H1 (cell line): ENCODE measurements at regions not wholly inside any gene's neighbourhood (a gene's known extent, or its start where the extent isn't known, plus 50 kb on each side); places are given as distances from the start of the nearest gene placed in this dataset.

Source experiments
- CTCF ChIA-PET: fragments of 300-600 bp; sonication (Branson Sonifier 250); formaldehyde crosslinking; loops from one replicate; lab custom pipeline; 2021; ENCODE audit not compliant: partially characterized antibody; lab: Charles Lee
- POLR2A ChIA-PET: fragments of 300-600 bp; sonication (Branson Sonifier 250); formaldehyde crosslinking; loops from one replicate; lab custom pipeline; 2021; ENCODE audit warnings: inconsistent platforms; ENCODE audit not compliant: partially characterized antibody; lab: Charles Lee
- DNase-seq, 2 experiments: peaks; one replicate each; pipeline versions ENCODE4 v3.0.0 to v3.0.0-alpha.2; 2010 to 2022; ENCODE audit warnings: low spot score in 2 of 2, low read depth in 1 of 2, mixed read lengths in 1 of 2
- FAIRE-seq: peaks from 2 replicates; lab custom pipeline; 2011; peaks lifted over from hg19 to GRCh38; lab: Jason Lieb, UNC
- H2AFZ ChIP-seq: 2 replicates; pipeline ENCODE4 v1.8.1; 2012; ENCODE audit warnings: low read length, inconsistent platforms
- H2AK5ac ChIP-seq: 2 replicates; pipeline ENCODE4 v1.6.1; 2013; ENCODE audit warnings: low read depth, low read length
- H2BK120ac ChIP-seq: replicated peaks from 2 replicates; pipeline ENCODE3; 2013; ENCODE audit warnings: low read depth, low read length, inconsistent platforms
- H2BK12ac ChIP-seq: 2 replicates; pipeline ENCODE4 v1.6.1; 2013; ENCODE audit warnings: low read depth, low read length
- H2BK15ac ChIP-seq: 2 replicates; pipeline ENCODE4 v1.6.1; 2013; ENCODE audit warnings: low read length
- H2BK20ac ChIP-seq: 2 replicates; pipeline ENCODE4 v1.6.1; 2013; ENCODE audit warnings: low read length
- H2BK5ac ChIP-seq: 2 replicates; pipeline ENCODE4 v1.6.1; 2013; ENCODE audit warnings: low read depth, low read length
- H3K14ac ChIP-seq: 2 replicates; pipeline ENCODE4 v1.6.1; 2013; ENCODE audit warnings: inconsistent platforms; ENCODE audit not compliant: insufficient read length
- H3K18ac ChIP-seq: 2 replicates; pipeline ENCODE4 v1.6.1; 2013; ENCODE audit warnings: low read length; ENCODE audit errors: extremely low read depth
- H3K23ac ChIP-seq: 2 replicates; pipeline ENCODE4 v1.6.1; 2013; ENCODE audit warnings: inconsistent platforms; ENCODE audit not compliant: insufficient read length
- H3K23me2 ChIP-seq: 2 replicates; pipeline ENCODE4 v1.6.1; 2013; ENCODE audit warnings: low read depth, low read length
- H3K27ac ChIP-seq: 2 replicates; pipeline ENCODE4 v1.6.1; 2011; ENCODE audit warnings: low read depth, low read length, inconsistent platforms
- H3K27me3 ChIP-seq, 4 experiments: replicated peaks in 1 of 4; 1 replicate in 1 of 4; 2 replicates in 3 of 4; pipeline versions ENCODE4 v1.6.1 to v1.8.1; 2011 to 2013; ENCODE audit warnings: low read length in 3 of 4, mild to moderate bottlenecking in 3 of 4, inconsistent platforms in 2 of 4, mixed read lengths in 2 of 4, moderate library complexity in 1 of 4; ENCODE audit not compliant: control insufficient read depth in 3 of 4, insufficient read depth in 3 of 4; ENCODE audit errors: extremely low read depth in 1 of 4
- H3K36me3 ChIP-seq, 4 experiments: 2 replicates each; pipeline versions ENCODE4 v1.6.1 to v1.8.1; 2011 to 2013; ENCODE audit warnings: mild to moderate bottlenecking in 4 of 4, low read length in 3 of 4, moderate library complexity in 2 of 4, control low read depth in 1 of 4, inconsistent platforms in 1 of 4; ENCODE audit not compliant: insufficient read depth in 4 of 4, control insufficient read depth in 2 of 4
- H3K4ac ChIP-seq: replicated peaks from 2 replicates; pipeline ENCODE3; 2013; ENCODE audit warnings: low read length, low read depth, mixed read lengths, inconsistent platforms; ENCODE audit not compliant: insufficient read length
- H3K4me1 ChIP-seq, 4 experiments: replicated peaks in 1 of 4; 1 replicate in 1 of 4; 2 replicates in 3 of 4; pipeline versions ENCODE4 v1.6.1 to v1.8.1; 2011 to 2013; ENCODE audit warnings: low read length in 3 of 4, inconsistent platforms in 2 of 4, mixed read lengths in 1 of 4; ENCODE audit not compliant: insufficient read depth in 4 of 4, control insufficient read depth in 3 of 4
- H3K4me2 ChIP-seq, 2 experiments: 2 replicates each; pipeline versions ENCODE4 v1.6.1 to v1.8.1; 2011 to 2013; ENCODE audit warnings: low read depth in 2 of 2, low read length in 2 of 2, control low read depth in 1 of 2, inconsistent platforms in 1 of 2, mild to moderate bottlenecking in 1 of 2; ENCODE audit not compliant: insufficient read depth in 1 of 2
- H3K4me3 ChIP-seq, 4 experiments: fragments of 200-600, 300-600 bp in 1 of 4; sonication (generic), shearing (Covaris generic), sonication (Bioruptor Twin) in 1 of 4; 2 replicates each; pipeline versions ENCODE4 v1.5.1 to v1.8.1; 2011 to 2016; ENCODE audit warnings: low read length in 4 of 4, low read depth in 3 of 4, control low read depth in 2 of 4, inconsistent platforms in 2 of 4, mild to moderate bottlenecking in 2 of 4, mixed read lengths in 1 of 4, moderate library complexity in 1 of 4; ENCODE audit not compliant: insufficient read depth in 2 of 4; ENCODE audit errors: extremely low read depth in 1 of 4
- H3K56ac ChIP-seq: replicated peaks from 2 replicates; pipeline ENCODE3; 2013; ENCODE audit warnings: low read depth, mild to moderate bottlenecking, mixed read lengths, low read length, inconsistent platforms; ENCODE audit not compliant: insufficient read length
- H3K79me1 ChIP-seq: 2 replicates; pipeline ENCODE4 v1.6.1; 2013; ENCODE audit warnings: low read depth, low read length, control low read depth
- H3K79me2 ChIP-seq, 2 experiments: 2 replicates each; pipeline versions ENCODE4 v1.6.1 to v1.8.1; 2012 to 2013; ENCODE audit warnings: low read length in 2 of 2, mild to moderate bottlenecking in 2 of 2, inconsistent platforms in 1 of 2; ENCODE audit not compliant: insufficient read depth in 2 of 2, control insufficient read depth in 1 of 2
- H3K9ac ChIP-seq, 4 experiments: replicated peaks in 1 of 4; 1 replicate in 1 of 4; 2 replicates in 3 of 4; pipeline versions ENCODE4 v1.6.1 to v1.8.1; 2011 to 2013; ENCODE audit warnings: low read depth in 3 of 4, low read length in 3 of 4, control low read depth in 2 of 4, mild to moderate bottlenecking in 2 of 4, moderate library complexity in 2 of 4, inconsistent platforms in 1 of 4; ENCODE audit errors: extremely low read depth in 1 of 4
- H3K9me3 ChIP-seq, 2 experiments: 2 replicates each; pipeline versions ENCODE4 v1.6.1 to v1.8.1; 2012 to 2013; ENCODE audit warnings: mild to moderate bottlenecking in 2 of 2, moderate library complexity in 2 of 2, control low read depth in 1 of 2, inconsistent platforms in 1 of 2, low read depth in 1 of 2, low read length in 1 of 2, mixed read lengths in 1 of 2; ENCODE audit not compliant: insufficient read depth in 2 of 2
- H4K20me1 ChIP-seq, 2 experiments: replicated peaks in 1 of 2; 2 replicates each; pipeline versions ENCODE3 to v1.8.1; 2011 to 2013; ENCODE audit warnings: inconsistent platforms in 2 of 2, low read length in 2 of 2, mild to moderate bottlenecking in 1 of 2; ENCODE audit not compliant: insufficient read depth in 2 of 2, control insufficient read depth in 1 of 2
- H4K5ac ChIP-seq: 2 replicates; pipeline ENCODE4 v1.6.1; 2013; ENCODE audit warnings: low read length, low read depth, mixed read lengths, inconsistent platforms; ENCODE audit not compliant: insufficient read length
- H4K8ac ChIP-seq: 2 replicates; pipeline ENCODE4 v1.8.0; 2013; ENCODE audit warnings: mild to moderate bottlenecking, moderate library complexity, low read length, inconsistent platforms; ENCODE audit not compliant: insufficient read depth; ENCODE audit errors: extremely low read depth
- H4K91ac ChIP-seq: replicated peaks from 2 replicates; pipeline ENCODE3; 2013; ENCODE audit warnings: low read length, mixed read lengths, inconsistent platforms; ENCODE audit not compliant: insufficient read length
- CEBPB ChIP-seq: IDR thresholded peaks from 2 replicates; pipeline ENCODE4 v1.6.1; 2012; ENCODE audit warnings: low read depth, low read length
- CHD2 ChIP-seq: IDR thresholded peaks from 2 replicates; pipeline ENCODE4 v1.6.1; 2012; ENCODE audit warnings: low read length, improper control_type of control experiment
- FOSL1 ChIP-seq: IDR thresholded peaks from 2 replicates; pipeline ENCODE4 v1.6.1; 2011; ENCODE audit warnings: mild to moderate bottlenecking, low read depth, low read length, moderate library complexity; ENCODE audit not compliant: insufficient read depth
- TAF1 ChIP-seq: IDR thresholded peaks from 2 replicates; pipeline ENCODE4 v1.6.1; 2011; ENCODE audit warnings: mild to moderate bottlenecking, low read depth, low read length
- YY1 ChIP-seq: IDR thresholded peaks from 2 replicates; pipeline ENCODE4 v1.6.1; 2011; ENCODE audit warnings: low read depth, mild to moderate bottlenecking, low read length
- WGBS, 2 experiments: shearing (Covaris generic) in 1 of 2; methylation state at CpG; one replicate each; pipeline versions ENCODE4 v1.1.6 to v1.1.7; 2013 to 2015; ENCODE audit warnings: low lambda C conversion rate in 2 of 2, mixed read lengths in 2 of 2, inconsistent platforms in 1 of 2, low coverage in 1 of 2, missing lambda C conversion rate in 1 of 2; ENCODE audit not compliant: insufficient replicate concordance in 2 of 2, insufficient coverage in 1 of 2, insufficient read length in 1 of 2; ENCODE audit errors: extremely low coverage in 1 of 2, missing lambda C conversion rate in 1 of 2; 5-methylcytosine and 5-hydroxymethylcytosine counted together
- TF ChIP-seq, protein P1 (sequence below), 3 experiments: IDR thresholded peaks; 1 replicate in 2 of 3; 2 replicates in 1 of 3; pipeline versions ENCODE4 v1.5.1 to v1.6.1; 2011; ENCODE audit warnings: low read length in 3 of 3, mild to moderate bottlenecking in 3 of 3, inconsistent platforms in 2 of 3, low read depth in 1 of 3, moderate library complexity in 1 of 3; ENCODE audit not compliant: insufficient read depth in 1 of 3; ENCODE audit errors: control extremely low read depth in 1 of 3

DNA sequence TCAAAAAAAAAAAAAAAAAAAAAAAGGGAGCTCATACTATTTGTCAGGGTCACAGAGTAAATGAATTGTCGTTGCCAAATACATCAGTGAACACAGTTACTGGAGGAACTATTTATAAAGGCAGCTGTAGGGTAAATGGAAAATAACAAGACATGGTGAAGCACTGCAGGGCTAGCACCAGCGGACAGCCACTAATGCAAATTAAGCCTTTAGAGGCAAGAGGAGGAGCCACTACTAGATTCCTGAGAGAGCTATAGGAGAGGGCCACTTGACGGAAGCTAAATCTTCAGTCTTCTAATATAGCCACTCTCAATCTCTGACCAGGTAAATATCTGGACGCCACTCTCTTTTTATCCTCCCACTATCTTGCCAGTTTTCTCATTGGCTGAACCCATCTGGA, 801.2 kb upstream of the GOT2 start:
- no peak overlapping the region for H2BK20ac ChIP-seq
- H2AK5ac ChIP-seq: no peak overlapping the region
- H3K23me2 ChIP-seq: no peaks in the 10 kb centered on the region; the same call in 1 of the 2 replicates
- H3K4me1 ChIP-seq: no peaks in the 10 kb centered on the region
- no peak overlapping the region for H3K4me2 ChIP-seq
- no peak overlapping the region for H2BK120ac ChIP-seq
- H3K9ac ChIP-seq: no peak overlapping the region
- H3K36me3 ChIP-seq: no peaks in the 10 kb centered on the region
- no peak overlapping the region for H2BK12ac ChIP-seq
- no peak overlapping the region for H3K18ac ChIP-seq
- 77% methylated on average over 4 of the region's 4 CpGs; no CpG with 5 or more reads in 1 of the 2 experiments for WGBS, 2 experiments
- no peak overlapping the region for H3K23ac ChIP-seq
- H4K20me1 ChIP-seq: no peaks in the 10 kb centered on the region
- H3K56ac ChIP-seq: no peak overlapping the region
- DNase-seq (no peak), FAIRE-seq (no peak)
- H2BK15ac ChIP-seq: no peak overlapping the region
- no peak overlapping the region for H4K5ac ChIP-seq
- CTCF ChIA-PET: interaction anchor here (1.0 kb wide), 1 partner anchor 228 kb away, joined by 3 read pairs; no protein-coding TSS in a partner anchor
- no peak overlapping the region for H4K91ac ChIP-seq
- no peak overlapping the region for H2BK5ac ChIP-seq
- peaks cover 0 to 4% of the 10 kb centered on the region in 2 experiments; a peak in 2 of 4 replicates for H3K9me3 ChIP-seq
- POLR2A ChIA-PET: no interaction called here
- H4K8ac ChIP-seq: no peak overlapping the region
- H2AFZ ChIP-seq: no peak overlapping the region
- no peak overlapping the region for H3K4ac ChIP-seq
- H3K4me3 ChIP-seq: no peak overlapping the region
- H3K14ac ChIP-seq: no peak overlapping the region
- H3K27me3 ChIP-seq: no peaks in the 10 kb centered on the region
- H3K27ac ChIP-seq: no peak overlapping the region
- no peaks in the 10 kb centered on the region for H3K79me1 ChIP-seq
- no peaks in the 10 kb centered on the region for H3K79me2 ChIP-seq
- TF ChIP-seq, protein P1, sequence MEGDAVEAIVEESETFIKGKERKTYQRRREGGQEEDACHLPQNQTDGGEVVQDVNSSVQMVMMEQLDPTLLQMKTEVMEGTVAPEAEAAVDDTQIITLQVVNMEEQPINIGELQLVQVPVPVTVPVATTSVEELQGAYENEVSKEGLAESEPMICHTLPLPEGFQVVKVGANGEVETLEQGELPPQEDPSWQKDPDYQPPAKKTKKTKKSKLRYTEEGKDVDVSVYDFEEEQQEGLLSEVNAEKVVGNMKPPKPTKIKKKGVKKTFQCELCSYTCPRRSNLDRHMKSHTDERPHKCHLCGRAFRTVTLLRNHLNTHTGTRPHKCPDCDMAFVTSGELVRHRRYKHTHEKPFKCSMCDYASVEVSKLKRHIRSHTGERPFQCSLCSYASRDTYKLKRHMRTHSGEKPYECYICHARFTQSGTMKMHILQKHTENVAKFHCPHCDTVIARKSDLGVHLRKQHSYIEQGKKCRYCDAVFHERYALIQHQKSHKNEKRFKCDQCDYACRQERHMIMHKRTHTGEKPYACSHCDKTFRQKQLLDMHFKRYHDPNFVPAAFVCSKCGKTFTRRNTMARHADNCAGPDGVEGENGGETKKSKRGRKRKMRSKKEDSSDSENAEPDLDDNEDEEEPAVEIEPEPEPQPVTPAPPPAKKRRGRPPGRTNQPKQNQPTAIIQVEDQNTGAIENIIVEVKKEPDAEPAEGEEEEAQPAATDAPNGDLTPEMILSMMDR (IDR thresholded peaks at IDR 0.05; ENCODE audit: control extremely low read depth in 1 of 3, insufficient read depth in 1 of 3, low read depth in 1 of 3, low read length in 3 of 3): no peak
- TF ChIP-seq YY1: no peak
- TF ChIP-seq CEBPB: no peak
- TF ChIP-seq FOSL1: no peak
- TF ChIP-seq TAF1: no peak
- TF ChIP-seq CHD2: no peak
